Activated CD8-positive, alpha-beta memory T cell treated with anti-CD3 and anti-CD28 coated beads, Interleukin-2, amount 50 U/mL, for 4 hours (primary cell): ENCODE measurements at regions not wholly inside any gene's neighbourhood (a gene's known extent, or its start where the extent isn't known, plus 50 kb on each side); places are given as distances from the start of the nearest gene placed in this dataset.
A peak's percentile ranks its signal among the peaks of the same experiment; 100 is the strongest.
"Not testable (repeated sequence)": the region's sequence is repeated elsewhere in the genome, so short reads cannot be mapped to it uniquely, and the experiment has no call there.

ENCODE experiments used
- DNase-seq: peaks from one replicate; pipeline ENCODE4 v3.0.0-alpha.2; 2020

DNA sequence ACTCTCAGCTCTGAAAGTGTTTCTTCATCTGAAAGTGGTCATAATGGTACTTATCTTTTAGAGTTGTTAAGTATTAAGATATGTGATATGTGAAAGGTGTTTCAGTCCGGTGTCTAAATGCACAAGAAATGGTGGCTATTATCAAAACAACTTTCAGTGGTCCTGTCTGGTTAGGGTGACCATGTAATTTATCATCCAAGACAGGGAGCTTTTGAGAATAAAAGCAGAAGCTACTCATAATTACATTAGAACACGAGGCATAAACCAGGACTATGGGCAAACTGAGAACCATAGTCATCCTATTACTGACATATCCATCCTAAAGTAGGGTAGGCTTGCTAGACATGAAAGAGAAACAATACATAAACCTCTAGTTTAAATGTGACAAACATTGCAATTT lies 418.1 kb upstream of the SEMA6A start:
- no peak for DNase-seq

DNA sequence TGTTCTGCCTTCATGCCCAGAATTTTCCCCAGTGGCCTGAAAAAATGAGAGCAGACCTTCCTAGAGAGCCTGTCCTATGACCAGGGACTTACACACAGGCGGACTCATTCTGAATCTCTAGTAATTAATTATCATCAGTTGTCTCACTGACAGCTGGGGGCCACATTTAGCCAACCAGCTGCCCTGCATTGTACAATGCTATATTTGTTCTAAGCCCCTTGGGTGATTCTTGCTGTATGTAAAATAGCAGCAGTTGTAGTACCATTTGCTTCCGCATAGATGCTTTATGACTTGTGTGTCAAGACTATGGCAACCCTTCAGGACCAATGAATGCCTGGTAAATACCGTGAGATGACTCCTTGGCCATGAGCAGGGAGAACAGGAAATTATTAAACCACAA lies 415.4 kb upstream of the SEMA6A start:
- no peak for DNase-seq

DNA sequence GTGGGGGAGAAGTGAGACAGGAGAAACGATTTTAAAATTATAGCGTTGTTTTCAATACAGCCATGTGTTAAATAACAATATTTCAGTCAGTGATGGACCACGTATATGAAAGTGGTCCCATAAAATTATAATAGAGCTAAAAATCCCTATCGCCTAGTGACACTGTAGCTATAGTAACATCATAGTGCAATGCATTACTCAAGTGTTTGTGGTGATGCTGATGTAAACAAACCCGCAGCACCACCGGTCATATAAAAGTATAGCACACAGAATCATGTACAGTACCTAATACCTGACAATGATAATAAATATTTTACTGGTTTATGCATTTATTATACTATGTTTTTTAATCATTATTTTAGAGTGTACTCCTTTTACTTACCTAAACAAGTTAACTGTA lies 407.4 kb upstream of the SEMA6A start:
- DNase-seq, result no peak

DNA sequence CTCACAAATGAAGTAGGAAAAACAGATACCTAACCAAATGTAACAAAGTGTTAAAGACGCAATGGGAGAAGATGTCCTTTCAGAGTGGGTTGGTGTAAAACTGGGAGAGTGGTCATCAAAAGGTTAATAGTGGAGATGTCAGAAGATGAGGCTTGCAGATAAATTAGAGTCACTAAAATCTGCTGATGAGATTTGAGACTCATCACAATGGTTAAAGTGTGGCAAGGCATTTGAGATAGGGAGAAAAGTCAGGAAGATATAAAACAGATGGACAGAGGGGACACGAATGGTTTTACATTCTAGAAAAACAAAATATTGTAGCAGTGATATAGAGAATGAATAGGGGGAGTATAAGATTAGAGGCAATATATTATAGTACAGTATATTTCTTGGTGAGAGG lies 406.0 kb upstream of the SEMA6A start:
- no peak for DNase-seq

DNA sequence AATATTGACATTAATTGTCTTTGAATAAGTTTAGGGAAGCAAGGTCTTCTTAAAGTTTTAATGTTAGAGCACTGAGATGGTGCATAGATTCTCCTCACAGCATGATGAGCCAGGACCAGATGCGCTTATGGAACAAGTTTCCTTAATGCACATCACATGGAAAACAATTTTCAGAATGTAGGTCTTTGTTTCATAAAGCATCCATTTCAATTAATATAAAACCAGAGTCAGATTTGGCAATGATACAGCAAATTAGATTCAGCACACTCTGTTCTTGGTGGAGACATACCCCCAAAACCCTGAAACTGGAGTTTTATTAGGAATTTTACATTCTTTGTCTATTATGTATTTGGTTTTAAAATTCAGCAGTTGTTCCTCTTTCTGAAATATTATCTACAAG lies 402.1 kb upstream of the SEMA6A start:
- DNase-seq, result no peak

DNA sequence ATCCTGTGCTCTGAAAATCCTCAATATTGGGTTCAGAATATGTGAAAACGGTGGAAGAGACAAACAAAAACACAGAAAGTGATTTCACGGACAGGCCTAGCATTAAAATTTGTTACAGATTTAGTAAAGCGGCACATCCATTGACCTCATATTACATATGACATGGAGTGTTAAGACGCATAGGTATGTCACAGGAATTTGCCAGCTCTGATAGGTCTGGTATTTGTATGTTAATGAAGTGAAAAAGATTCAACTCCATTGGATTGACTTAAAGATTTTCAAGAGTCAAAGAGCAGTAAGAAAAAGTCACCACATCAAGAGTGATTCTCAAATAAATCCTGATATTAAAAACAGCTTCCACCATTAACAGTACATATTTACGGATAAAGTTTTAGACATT lies 396.5 kb upstream of the SEMA6A start:
- DNase-seq, result no peak

DNA sequence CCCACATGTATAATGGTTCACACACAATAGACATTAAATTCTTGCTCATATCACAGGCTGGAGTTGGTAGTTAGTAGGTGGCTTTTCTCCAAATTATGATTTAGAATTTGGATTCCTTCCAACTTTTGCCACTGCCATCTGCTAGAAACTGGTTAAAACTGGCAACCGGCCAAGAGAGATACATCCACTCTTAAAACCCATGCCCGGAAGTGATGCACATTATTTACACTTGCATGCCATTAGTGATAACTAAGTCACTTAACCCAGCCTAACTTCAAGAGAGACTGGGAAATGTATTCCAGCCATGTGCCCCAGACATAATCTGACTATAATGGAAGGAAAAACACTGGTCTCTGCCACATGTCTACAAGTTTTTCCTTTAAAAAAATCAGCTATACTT lies 395.7 kb upstream of the SEMA6A start:
- no peak for DNase-seq

DNA sequence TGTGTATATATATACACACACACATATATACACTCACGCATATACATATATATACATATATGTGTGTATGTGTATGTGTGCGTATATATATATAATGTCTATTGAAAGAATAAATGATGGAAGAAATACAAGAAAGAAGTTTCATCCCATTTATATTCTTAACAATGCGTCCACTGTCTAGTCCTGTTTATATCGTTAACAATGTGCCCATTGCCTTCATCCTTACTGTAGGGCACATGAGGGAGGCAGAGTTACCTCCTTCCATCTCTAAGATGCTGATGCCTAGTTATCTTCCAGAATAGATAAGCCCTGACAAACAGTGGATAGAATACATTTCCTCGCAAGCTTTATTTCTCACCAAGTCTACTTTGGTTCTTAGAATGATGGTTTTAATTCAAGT lies 389.8 kb upstream of the SEMA6A start:
- DNase-seq, result no peak

DNA sequence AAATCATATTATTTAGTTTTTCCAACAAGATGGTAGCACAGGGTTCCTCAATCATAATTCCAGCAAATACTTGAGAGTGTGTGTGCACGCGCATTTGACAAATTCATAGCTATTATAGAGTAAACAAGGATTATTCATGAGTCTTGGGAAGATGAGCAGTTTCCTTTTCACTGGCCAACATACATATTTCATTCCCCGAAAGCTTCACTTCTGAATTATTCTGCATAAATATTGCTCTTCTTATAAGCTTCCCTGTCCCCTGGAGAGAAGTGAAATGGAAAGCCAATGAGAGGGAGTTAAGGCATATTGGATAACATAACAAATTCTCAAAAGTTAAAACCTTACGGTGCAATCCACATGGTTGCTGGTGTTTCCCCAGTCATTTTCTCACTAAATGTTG lies 386.4 kb upstream of the SEMA6A start:
- no peak for DNase-seq

DNA sequence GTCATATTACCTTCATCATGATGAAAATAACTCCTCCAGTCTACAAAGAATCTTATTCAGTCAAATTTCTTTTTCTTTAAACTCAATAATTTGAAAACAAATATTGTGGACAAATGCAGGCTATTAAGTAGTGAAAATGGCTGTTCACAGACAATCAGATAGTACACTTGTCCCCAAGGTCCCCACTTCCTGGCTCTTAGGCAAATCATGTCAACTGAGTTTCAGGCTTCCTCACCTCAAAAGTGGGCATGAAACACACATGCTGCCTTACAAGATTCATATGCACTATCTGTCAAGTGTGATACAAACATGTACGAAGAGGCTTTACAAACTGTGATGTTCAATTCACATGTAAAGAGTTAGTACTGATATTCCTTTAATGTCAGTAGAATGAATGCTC lies 385.2 kb upstream of the SEMA6A start:
- no peak for DNase-seq

DNA sequence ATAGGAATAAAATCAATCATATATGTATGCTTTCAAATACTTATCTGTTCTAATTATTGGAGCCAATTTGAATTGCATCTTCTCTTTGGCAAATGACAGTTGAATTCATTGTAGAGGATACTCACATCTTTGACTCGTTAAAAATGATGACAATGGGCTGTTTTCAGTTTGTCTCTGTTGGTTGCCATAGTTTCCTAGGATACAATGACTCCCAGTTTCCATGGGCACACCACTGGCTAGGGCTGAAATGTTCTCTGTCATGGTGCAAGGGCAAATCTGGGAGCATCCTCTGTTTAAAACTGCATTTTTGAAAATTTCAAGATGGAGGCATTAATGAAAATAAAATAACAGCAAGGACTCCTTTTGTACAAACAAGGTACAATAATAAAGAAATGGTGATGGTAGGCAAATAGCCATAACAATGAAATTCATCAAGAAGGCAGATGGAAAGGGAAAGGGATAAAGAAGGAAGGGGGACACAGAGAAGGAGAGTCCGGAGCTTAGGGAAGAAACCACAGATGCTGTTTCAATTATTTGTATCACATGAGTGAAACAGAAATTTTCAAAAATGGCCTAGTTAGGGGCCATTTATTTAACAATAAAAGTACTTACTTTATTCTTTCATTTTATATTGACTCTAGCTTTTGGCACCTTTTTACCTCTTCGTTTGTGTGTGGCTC lies 378.8 kb upstream of the SEMA6A start:
- DNase-seq, result no peak

DNA sequence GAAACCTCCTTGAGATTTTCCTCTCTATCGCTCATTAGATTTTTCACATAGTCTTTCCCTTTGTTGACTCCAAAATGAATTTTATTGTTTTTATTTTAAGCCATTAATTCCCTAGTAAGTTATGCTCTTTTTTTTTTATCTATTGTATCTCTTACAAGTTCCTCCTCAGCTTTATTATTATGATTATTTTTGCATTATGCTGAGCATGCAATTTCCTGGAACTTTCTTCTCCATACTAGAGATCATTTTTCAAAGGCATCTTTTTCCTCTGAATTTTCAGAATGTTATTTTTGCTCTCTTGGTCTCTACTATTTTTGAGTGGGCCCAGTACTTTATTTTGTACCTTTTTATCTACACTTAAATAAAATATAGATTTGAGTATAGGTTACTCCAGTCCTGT lies 376.6 kb upstream of the SEMA6A start:
- DNase-seq, result no peak

DNA sequence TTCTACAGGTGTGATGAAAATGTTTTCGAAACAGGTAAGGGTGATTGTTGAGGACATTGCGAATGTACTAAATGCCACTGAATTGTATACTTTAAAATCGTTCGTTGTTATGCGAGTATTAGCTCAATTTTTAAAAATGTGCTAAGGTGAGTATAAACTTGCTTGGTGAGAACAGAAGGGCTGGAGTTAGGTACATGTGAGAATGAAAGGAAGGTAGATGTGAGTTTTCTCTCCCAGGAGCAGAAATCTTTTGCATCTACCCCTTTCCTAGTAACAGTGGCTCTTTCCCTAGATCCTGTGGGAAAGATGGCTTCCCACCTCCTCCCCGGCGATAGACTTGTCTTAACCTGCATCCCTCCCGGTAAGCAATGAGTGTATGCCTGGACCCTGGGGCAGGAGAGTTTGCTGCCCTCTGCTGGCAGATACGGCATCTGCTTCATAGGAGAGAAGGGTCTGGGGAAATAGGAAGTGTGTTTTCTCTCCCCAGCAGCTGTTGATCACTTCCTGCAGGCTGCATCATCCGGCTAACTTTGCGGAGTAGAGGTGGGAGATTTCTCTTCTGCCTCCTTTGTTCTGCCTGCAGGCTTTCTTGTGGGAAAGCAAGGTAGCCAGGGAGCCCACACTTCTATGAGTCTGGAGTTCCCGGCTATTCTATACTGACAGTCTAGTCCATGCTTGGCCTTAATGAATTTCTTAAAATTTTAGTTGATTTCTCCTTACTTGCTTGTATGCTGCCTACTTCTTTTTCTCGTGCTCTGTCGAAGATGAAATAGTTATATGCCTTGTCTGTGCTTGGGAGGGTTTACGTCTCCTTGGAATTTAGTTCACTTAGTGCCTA lies 373.3 kb upstream of the SEMA6A start:
- peak; percentile 22 for DNase-seq

DNA sequence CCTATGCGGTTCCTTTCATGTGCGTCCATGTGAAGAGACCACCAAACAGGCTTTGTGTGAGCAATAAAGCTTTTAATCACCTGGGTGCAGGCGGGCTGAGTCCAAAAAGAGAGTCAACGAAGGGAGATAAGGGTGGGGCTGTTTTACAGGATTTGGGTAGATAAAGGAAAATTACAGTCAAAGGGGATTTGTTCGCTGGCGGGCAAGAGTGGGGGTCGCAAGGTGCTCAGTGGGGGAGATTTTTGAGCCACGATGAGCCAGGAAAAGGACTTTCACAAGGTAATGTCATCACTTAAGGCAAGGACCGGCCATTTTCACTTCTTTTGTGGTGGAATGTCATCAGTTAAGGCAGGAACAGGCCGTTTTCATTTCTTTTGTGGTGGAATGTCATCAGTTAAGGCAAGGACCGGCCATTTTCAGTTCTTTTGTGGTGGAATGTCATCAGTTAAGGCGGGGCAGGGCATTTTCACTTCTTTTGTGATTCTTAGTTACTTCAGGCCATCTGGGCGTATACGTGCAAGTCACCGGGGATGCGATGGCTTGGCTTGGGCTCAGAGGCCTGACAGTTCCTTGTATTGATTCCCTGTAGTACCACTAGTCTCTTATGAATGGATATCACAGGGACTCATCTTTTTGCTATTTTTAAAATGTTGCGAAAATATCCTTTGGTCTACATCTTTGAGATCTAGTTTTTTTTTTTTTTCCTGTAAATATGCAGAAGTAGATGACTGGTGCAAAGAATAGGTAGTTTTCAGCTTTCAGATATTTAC lies 371.2 kb upstream of the SEMA6A start:
- not testable (repeated sequence) for DNase-seq

DNA sequence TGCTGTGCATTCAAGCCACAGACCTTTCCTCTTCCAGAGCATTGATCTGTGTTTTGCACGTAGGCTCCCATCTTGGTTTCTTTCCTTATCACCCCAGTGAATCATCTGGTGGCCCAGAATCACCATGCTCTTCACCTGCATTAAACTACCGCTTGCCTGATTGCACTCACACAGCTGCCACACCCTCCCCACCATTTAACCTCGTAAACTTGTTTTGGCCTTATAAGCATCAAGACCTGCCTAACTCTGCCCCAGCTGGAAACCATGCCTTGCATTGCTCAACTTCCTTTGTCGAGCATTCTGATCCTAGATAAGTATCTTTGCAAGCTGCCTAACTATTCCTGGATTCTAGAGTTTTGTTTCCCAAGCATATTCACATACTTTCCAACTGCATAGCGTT lies 369.6 kb upstream of the SEMA6A start:
- no peak for DNase-seq

DNA sequence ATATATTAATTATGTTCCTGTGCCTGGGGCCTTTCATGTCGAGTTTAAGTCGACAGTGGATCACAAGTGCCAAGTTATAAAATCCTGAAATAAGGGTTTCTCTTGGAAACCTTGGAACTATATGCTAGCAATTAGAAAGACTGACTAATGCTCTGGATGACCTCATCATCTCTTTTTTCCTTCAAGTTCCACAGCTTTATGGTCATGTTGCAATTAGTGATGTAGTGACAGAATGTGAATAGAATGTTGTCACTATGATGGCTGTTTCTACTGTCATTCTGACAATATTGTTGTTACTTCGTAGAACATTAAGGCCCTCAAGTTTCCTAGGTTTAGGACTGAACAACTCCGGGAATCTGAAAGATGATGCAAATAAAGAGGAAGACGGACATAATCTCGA lies 368.0 kb upstream of the SEMA6A start:
- DNase-seq, result no peak

DNA sequence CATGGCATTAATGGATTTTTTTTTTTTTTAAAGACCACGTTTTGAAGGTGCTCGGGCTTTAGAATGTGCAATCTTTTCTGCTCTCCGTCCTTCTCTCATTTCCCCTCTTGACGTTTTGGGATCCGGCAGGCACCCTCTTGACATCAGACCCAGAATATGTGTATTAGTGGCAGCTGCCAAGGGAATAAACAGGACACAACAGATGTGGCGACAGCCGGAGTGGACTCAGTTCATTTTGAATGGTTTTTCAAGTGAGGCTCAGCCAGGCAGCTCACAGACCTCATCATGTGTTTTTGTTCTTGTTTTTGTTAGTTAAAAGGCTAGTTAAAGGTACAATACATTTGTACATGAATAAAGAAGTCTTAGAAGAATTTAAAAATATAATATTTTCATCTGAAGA lies 365.0 kb upstream of the SEMA6A start:
- DNase-seq, result no peak

DNA sequence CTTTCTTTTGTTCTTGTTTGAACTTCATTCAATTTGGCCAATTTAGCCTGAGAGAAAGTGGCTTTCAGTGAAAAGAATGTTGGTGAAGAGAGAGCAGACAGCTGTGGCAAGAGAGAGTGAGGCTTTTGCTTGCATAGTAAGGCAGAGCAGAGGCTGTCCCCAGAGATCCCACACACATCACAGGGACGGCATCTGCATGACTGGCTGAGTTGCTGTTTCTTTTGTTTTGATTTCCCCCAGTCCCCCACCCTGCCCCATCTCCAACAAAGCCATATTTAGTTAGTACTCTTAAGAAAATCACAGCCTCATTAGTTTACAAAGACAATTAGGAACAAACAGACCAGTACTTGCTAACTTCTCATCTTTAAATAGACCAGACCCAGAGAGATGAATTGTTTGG lies 363.9 kb upstream of the SEMA6A start:
- DNase-seq, result no peak

DNA sequence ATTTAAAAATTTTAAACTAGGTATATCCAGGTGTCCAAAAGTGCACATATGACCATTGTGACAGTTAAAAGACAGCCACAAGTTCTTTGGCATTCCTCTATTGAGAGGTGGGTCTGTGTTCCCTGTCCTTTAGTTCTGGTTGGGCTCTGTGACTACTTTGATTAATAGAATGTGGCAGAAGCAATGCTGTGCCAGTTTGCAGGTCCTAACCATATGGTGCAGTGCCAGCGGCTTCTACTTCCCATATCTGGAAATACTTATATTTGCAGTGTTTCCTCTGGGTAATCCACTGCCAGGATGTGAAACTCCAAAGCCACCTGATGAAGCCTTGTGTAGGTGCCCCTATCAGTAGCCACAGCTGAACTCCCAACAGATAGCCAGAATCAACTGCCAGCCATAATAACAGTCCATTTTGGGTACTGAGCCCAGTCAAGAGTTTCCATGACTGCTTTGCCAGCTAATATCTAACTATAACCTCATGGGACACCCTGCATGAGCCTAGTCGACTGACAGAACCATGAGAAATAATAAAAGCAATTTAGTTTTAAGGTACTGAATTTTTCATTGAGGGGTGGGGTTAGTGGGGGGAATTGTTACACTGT lies 361.0 kb upstream of the SEMA6A start:
- DNase-seq, result no peak

DNA sequence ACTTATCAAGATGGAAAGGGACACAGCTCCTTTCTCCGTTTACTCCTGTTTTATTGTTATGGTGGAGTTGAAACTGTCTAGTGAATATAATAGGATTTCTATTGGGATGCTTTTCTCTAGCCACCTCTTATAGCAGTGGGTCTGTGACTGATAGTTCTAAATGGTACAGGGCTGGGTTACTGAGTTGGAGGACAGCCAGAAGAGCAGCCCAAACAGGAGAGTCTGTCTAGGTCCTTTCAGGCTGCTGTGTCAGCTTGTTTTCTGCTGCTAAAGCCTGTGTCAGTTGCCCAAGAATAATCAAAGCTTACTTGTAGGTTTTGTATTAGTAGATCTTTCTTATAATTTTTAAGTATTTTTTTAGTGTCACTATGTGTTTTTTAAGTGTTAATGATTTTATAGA lies 356.0 kb upstream of the SEMA6A start:
- DNase-seq, result no peak

DNA sequence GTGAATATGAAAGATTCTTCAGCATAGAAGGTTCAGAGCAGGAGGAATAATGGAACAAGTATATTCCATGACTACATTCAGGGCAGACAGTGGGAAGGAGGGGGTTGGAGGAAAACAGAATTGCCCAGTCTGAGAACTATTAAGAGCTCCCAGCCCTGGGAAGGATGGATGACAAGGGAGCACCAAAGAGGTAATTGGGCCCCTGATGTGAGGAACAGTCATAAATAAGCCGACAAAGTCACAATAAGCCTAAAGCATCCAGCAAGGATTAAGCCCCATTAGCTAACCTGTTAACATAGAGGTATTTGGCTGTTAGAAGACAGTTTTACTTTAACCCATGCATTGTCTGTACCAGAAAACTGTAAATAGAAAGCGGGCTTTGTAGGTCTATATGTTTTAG lies 348.7 kb upstream of the SEMA6A start:
- DNase-seq, result no peak

DNA sequence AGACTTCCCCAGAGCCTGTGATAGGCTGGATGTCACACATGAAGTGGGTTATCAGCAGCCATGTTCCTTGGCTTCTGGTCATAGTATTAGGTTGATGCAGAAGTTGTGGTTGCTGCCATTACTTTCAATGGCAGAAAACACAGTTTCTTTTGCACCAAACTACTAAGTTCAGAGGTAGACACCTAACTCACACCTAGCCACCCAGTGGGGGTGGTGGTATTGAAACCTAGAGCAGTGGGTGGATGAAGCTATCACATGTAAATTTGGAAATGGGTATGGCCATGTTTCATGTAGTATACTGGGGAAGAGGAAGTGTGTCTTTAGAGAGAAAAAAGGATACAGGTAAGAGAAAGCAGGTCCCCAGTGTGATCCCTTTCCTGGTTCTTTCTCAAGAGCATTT lies 347.9 kb upstream of the SEMA6A start:
- DNase-seq, result no peak

DNA sequence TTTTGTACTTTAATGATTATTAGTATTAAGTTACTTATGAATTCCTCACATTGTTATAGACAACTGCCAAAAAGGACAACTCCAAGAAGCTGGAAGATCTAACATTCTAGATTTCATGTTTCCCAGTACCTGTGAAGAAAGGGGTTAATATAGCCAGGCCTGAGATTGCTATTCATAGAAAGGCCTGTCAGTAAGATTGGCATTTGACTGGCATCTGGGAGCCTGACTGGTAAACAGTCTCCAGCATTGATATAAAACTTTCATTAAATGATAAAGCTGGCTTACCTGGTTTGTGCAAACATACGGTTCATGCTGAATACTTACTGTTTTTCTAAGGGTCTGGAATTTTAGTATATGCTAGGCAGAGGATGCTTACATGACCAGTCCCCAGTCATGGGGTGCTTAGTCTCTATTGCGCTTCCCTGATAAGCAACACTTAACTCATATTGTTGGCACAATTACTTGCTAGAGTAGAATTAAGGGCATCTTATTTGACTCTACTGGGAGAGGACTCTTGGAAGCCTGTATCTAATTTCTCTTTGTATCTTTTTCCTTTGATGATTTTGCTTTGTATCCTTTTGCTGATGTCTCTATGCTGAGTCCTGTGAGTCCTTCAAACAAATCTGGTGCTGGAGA lies 340.4 kb upstream of the SEMA6A start:
- DNase-seq, result no peak
